DMS79 treated with DMSO at 0.1 percent for 48 hours (cell line): ENCODE measurements at regions not wholly inside any gene's neighbourhood (a gene's known extent, or its start where the extent isn't known, plus 50 kb on each side); places are given as distances from the start of the nearest gene placed in this dataset.

ENCODE experiments used
- DNase-seq: peaks from one replicate; lab custom pipeline; 2025; lab: John Stamatoyannopoulos, UW

DNA sequence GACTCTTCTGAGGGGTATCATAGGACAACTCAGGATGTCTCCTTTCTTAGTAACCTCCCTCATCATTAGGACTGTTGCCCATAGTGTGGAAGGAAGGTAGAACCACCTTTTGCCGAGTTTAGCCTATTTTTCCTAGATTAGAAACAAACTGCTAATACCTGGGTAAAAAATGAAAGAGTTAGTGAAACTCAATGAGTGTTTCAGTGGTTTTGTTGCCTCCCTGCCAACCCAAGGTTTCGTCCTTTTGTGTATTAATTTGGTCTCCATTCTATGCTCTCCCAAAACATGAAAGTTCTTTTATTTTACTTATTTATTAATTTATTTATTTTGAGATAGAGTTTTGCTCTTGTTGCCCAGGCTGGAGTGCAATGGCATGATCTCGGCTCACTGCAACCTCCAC, 174.9 kb upstream of the KCNJ16 start:
- DNase-seq, result no peak

DNA sequence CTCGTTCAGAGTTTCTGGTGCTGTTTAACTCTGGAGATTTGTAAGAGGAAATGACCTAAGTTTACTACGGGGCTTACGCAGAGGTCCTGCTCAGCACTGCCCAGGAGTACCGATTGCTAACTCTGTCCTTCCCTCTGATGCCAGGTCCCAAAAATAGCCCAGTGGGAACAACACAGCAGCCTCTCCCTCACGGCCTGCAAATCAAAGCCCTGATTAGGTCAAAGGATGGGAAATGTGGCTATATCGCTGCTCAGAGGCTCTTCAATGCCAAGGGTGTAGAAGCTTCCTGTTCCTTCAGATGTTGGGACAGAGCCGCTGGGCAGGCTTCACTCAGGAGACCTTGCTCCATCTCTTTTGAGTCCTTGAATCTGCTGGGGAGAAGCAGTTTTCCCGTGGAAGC, 174.2 kb upstream of the KCNJ16 start:
- DNase-seq, result no peak

- DNase-seq, result no peak
These were observed 168.7 kb upstream of the KCNJ16 start for GRCh38 chr17:69906306-69906705.

DNA sequence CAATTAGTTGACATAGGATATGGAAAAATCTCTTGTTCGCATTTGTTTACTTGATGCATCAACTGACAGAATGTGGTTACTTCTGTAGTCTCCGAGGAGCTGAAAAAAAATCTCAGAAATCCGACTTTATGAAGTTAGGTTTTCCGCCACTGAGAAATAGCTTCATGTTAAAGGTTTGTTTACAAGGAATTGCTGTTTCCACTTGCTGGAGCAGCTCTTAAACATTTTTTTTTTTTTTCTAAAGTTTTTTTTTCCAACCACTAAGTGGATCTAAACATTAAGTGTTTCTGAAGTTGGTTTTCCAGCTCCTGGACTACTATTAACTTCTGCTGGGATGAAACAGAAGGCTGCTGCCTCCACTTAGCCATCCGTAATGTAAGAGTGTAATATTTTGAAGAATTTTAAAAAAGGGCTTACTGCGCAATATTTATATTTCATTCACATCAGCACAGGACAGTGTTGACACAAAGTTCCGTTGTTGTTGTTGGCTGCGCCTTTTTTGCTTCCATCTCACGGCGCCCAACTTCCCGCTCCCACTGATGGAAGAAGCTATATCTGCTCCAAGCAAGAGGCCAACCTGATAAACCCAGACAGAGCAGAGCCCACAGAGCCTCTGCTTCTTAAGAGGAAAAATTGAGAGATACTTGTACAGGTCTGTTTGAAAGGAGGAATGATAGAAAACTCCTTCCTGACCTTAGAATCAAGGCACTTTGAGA, 167.7 kb upstream of the KCNJ16 start:
- no peak for DNase-seq

DNA sequence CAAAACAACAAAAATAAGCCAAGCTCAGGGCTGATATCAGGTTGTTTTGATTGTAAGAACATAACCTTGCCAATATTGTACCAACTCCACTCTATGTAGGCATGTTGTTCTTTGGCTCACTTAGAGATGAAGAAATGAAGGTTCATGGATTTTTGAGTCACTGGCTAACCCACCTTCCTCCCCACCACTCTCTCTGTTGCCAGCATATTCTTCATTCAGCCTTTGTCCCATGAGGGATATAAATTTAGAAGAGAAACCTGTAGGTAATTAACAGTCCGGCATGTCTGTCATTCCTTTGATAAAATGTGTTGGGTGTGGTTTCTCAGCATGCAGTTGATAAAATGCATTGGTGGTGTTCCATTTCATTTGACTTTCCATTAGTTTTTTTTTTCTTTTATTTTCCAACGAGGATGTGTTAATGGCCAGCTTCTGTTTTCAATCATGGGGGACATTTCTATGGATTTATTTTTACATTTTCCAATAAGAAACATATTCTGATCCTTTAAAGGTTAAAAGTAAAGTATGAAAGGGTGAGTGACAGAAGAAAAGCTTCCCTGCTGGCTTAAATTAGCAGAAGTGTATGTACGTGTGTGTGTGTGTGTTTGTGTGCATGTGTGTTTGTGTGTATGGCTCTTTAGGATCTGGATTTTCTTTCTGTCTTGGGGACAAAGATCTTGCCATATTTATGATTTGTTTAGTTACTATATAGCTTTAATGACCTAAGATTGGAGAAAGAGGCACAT, 166.2 kb upstream of the KCNJ16 start:
- no peak for DNase-seq

DNA sequence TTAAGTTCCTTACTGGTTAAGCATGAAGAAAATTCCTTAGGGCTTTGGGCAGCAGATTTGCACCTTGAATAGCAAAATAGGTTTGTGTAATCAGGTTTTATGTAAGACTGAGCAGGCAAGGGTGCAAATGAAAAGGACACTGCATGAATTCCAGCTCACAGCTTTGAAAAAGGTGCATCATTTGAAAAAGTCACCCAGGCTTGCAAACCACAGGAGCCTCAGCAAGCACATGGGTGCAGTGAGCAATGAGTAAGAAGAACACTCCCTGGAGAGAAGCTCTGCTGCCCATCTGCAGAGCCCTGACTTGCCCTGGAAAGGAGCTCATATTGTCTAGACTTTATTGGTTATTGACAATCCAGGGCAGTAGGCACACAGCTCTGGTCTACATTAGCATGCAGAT, 165.6 kb upstream of the KCNJ16 start:
- DNase-seq, result no peak

DNA sequence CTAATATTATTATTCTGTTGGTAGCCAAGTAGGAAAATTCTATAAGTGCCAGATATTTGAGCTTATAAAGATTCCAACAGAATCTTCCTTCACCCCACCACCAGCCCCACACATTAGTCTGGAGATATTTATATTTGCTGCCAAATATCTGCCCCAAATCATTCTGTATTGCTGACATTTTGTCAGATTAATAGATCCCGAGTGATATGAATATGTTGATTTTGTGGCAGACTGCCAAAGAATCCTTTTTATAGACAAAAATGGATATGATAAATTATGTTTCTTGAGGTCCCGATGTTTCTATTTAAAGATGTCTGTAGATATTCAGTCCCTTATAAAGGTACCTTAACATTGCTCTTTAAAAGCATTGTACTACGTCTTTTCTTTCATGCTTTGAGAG, 162.2 kb upstream of the KCNJ16 start:
- DNase-seq, result no peak

- no peak for DNase-seq
These were observed 161.8 kb upstream of the KCNJ16 start for GRCh38 chr17:69913216-69913615.

DNA sequence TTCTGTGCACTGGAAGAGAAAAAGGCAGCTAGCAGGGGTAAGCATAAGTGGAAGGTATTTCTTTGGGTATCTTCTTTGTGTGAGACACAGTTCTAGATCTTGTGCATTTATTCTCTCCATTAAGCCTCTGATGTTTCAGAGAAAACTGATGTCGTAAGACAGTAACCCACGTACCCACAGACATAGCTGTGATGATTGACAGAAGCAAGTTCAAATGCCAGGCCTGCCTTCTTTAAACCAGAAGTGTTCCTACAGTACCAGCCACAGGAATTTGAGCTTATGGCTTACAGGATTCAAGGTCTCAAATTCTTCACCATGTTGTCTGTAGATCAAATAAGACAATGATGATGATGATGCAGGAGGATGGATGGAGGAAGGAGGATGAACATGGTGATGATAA, 161.4 kb upstream of the KCNJ16 start:
- no peak for DNase-seq

GRCh38 chr17:69914520-69914919, 160.5 kb upstream of the KCNJ16 start:
- DNase-seq, result no peak

GRCh38 chr17:69916761-69917160, 158.3 kb upstream of the KCNJ16 start:
- no peak for DNase-seq

GRCh38 chr17:69918164-69918563, 156.9 kb upstream of the KCNJ16 start:
- DNase-seq, result no peak

- no peak for DNase-seq
These were observed 155.2 kb upstream of the KCNJ16 start for GRCh38 chr17:69919789-69920188.

DNA sequence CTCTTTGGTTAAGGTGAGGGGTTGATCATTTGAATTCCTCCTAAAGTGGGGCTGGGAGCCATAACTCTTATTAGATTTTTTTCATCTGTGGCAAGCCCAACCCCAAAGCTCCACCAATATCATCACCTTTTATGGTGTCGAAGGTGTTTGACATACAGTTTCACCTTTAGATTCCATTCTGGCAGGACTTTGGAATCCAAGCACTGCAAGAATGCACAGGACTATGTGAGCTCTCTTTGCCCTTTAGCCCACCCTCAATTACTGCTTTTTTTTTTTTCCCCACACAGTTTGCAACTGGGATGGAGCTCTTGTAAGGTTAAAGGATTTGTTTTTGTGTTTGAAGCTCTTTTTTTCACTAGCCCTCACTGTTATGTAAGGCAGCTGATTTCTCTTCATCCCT, 154.0 kb upstream of the KCNJ16 start:
- DNase-seq, result no peak

GRCh38 chr17:69928611-69929010, 146.4 kb upstream of the KCNJ16 start:
- no peak for DNase-seq

GRCh38 chr17:69936996-69937395, 138.0 kb upstream of the KCNJ16 start:
- DNase-seq, result no peak

DNA sequence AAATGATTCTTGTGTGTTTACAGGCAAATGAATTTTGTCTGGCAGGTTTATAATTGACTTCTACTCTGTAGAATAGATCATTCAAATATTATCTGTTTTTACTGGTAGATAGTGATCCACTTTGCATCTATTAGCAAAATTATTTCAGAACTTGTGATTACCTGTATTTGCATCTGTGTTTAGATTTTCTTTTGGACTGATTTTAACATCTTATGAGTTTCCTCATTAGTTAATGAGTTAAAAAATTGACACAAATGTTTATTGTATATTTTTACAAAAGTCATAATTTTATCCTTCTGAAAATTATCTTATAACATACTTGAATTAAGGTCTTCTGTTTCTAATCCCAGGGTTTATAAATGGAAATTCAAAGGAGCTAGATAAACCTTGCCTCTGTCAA, 132.0 kb upstream of the KCNJ16 start:
- DNase-seq, result no peak

- DNase-seq, result no peak
These were observed 130.6 kb upstream of the KCNJ16 start for GRCh38 chr17:69944406-69944805.

DNA sequence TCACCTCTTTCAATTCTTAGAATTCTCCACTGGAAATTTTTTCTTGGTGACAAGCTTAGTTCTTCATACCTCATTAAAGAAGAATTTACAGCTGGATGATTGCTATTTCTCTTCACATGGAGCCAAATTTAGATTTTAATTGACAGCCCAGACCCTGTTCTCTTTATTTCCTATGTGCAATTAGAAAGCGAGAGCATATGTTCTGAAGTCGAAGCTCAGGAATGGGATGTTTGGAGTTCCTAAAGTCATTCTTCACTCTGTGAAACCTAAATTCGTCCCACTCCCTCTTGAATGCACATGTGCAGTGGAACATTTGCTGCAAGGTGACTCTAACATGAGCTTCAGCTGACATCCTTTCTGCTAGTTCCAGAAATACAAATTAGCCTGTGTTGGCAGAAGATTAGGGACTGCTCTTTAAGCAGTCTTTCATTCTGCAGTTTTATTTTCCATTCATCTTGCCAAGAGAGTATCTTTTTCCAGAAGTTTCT, 129.3 kb upstream of the KCNJ16 start:
- no peak for DNase-seq

DNA sequence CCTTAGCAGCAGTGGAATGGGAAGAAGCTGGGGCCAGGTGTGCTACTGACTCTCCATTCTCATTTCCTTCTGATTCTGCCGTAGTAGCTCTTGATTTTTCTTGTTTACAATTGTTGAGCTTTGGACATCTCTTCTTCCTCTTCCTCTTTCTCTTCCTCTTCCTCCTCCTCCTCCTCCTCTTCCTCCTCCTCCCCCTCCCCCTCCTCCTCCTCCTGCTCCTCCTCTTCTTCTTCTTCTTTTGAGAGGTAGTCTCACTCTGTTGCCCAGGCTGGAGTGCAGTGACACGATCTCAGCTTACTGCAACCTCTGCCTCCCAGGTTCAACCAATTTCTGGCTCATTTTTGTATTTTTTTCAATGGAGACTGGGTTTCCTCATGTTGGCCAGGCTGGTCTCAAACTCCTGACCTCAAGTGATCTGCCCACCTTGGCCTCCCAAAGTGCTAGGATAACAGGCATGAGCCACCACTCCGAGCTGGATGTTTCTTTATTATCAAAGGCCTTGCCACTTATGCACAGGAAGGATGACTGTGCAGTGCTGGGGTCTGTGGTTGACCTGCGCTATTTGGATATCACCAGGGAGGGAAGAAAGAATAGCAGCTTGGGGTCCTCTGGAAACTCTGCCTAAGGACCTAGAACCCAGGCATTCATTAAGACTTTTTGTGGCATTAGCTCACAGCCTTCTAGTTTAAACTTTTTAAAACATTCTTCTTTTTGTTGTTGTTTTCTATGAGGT, 127.8 kb upstream of the KCNJ16 start:
- no peak for DNase-seq

- DNase-seq, result no peak
These were observed 126.6 kb upstream of the KCNJ16 start for GRCh38 chr17:69948406-69948805.

GRCh38 chr17:69949496-69949895, 125.5 kb upstream of the KCNJ16 start:
- no peak for DNase-seq
